ENCODE measurements at regions not wholly inside any gene's neighbourhood (a gene's known extent, or its start where the extent isn't known, plus 50 kb on each side); places are given as distances from the start of the nearest gene placed in this dataset.
A peak's percentile ranks its signal among the peaks of the same experiment; 100 is the strongest.

DNA sequence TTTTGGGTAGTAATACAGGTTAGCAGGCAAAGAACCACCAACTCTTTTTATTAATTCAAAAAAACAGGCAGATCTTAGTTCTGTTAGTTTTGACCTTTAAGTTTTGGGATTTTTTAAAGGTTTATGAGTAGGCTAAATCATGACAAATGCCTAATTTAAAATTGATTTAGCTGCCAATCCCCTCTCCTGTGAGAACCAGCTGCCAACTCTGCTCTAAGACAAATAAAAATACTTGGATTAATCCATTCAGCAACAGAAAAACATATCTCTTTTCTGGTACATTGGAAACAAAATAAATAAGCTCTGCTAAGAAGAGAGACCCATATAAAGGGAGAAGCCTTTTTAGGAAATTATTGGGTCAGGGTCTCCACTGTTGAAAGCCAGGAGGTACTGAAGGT, 160.8 kb downstream of the NTMT2 start:
- no peak overlapping the region for H3K4me3 ChIP-seq (ENCODE audit: low read depth, low read length)
- no peak for DNase-seq (ENCODE audit: low read depth, low spot score)
- TF ChIP-seq, protein P1, sequence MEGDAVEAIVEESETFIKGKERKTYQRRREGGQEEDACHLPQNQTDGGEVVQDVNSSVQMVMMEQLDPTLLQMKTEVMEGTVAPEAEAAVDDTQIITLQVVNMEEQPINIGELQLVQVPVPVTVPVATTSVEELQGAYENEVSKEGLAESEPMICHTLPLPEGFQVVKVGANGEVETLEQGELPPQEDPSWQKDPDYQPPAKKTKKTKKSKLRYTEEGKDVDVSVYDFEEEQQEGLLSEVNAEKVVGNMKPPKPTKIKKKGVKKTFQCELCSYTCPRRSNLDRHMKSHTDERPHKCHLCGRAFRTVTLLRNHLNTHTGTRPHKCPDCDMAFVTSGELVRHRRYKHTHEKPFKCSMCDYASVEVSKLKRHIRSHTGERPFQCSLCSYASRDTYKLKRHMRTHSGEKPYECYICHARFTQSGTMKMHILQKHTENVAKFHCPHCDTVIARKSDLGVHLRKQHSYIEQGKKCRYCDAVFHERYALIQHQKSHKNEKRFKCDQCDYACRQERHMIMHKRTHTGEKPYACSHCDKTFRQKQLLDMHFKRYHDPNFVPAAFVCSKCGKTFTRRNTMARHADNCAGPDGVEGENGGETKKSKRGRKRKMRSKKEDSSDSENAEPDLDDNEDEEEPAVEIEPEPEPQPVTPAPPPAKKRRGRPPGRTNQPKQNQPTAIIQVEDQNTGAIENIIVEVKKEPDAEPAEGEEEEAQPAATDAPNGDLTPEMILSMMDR (IDR thresholded peaks at IDR 0.05; ENCODE audit: low read depth, low read length): no peak
- in situ Hi-C loops (cut with HindIII; ENCODE audit: low sequenced_read_pairs): no loop called here

DNA sequence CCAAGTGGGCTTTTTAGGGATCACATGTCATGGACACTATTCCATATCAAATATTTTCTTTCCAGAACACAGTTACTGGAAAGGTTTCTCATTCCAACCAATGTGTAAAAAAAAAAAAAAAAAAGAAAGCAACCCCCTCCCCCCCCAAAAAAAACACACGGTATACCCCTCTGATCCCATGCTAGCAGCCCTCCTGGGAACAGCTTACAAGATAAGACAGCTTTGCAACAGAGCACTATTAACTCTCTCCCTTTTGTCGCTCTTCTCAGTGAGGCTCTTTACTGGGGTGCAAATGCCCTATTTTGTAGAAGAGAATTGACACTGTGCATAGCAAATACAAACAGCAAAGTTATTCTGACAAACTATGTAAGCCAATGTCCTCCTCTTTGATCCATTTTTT, 161.2 kb downstream of the NTMT2 start:
- no peak for DNase-seq (ENCODE audit: low read depth, low spot score)
- TF ChIP-seq, protein P1 (IDR thresholded peaks at IDR 0.05; ENCODE audit: low read depth, low read length): no peak
- H3K4me3 ChIP-seq (ENCODE audit: low read depth, low read length): no peak overlapping the region
- in situ Hi-C loops (cut with HindIII; ENCODE audit: low sequenced_read_pairs): no loop called here

DNA sequence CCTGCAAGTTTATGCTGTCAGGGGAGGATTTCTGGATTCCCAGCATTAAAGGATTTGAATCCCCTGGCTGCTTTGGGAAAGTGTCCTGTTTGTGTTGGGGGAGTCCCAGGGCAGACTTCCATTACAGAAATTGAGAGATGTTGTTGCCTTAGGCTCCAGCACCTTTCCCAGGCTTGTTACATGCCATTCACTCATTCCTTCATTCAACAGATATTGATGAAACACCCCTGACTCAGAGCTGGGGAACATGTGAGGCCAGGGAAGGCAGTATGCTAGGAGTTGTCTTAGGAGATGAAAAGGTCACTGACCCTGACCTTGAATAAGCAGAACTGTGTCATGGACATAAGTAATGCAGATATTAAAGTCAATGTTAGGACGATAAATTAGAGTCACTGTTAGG, 161.7 kb downstream of the NTMT2 start:
- DNase-seq (ENCODE audit: low read depth, low spot score): no peak
- H3K4me3 ChIP-seq (ENCODE audit: low read depth, low read length): no peak overlapping the region
- TF ChIP-seq, protein P1 (IDR thresholded peaks at IDR 0.05; ENCODE audit: low read depth, low read length): no peak
- in situ Hi-C loops (cut with HindIII; ENCODE audit: low sequenced_read_pairs): no loop called here

DNA sequence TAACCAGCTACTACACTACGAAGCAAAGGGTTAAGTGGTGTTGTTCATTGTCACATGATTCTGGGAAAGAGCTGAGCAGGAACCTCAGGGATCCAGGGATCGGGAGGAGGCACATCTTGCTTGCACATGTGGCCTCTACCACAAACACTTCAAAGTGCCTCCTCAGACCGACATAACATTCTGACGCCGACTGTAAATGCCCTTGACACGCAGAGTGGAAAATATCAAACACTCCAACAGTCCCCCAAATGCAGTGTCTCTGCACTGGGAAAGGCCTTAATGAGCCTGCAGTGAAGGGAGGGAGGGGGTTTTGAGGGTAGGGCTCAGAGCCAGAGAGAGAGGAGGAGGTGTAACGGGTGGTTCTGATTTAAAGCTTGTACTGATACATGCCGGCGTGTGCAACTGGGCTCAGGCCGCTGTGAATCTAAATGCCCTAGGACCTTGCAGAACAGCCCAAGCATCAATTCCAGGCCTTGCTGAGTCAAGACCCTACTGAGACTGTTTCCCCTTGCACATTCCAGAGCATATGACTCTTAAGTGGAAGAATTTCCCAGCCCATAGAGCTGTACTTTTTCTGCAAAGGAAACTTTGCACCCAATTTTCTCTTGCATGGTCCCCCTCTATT, 163.7 kb downstream of the NTMT2 start:
- peak; percentile 96 for DNase-seq (ENCODE audit: low read depth, low spot score)
- TF ChIP-seq, protein P1 (IDR thresholded peaks at IDR 0.05; ENCODE audit: low read depth, low read length): no peak
- in situ Hi-C loops (cut with HindIII; ENCODE audit: low sequenced_read_pairs): no loop called here
- no peak overlapping the region for H3K4me3 ChIP-seq (ENCODE audit: low read depth, low read length)

DNA sequence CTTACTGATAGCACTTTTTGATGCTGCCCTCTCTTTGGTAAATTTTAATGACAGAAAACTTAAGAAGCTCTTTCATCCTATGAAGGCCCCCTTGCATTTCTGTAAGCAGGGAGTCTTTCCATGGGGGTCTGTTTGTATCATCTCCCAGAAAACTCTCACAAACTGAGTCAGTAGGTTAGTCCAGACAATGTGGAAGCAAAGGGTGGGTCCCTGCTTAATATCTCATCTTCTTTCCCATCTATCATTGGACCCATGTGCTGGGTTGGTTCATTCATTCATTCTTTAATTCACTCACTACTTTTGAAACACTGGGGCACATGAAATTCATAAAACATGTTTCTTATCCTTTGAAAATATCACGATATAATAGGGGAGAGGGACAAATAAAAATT, 164.3 kb downstream of the NTMT2 start:
- H3K4me3 ChIP-seq (ENCODE audit: low read depth, low read length): no peak overlapping the region
- in situ Hi-C loops (cut with HindIII; ENCODE audit: low sequenced_read_pairs): no loop called here
- no peak for DNase-seq (ENCODE audit: low read depth, low spot score)
- TF ChIP-seq, protein P1 (IDR thresholded peaks at IDR 0.05; ENCODE audit: low read depth, low read length): no peak

DNA sequence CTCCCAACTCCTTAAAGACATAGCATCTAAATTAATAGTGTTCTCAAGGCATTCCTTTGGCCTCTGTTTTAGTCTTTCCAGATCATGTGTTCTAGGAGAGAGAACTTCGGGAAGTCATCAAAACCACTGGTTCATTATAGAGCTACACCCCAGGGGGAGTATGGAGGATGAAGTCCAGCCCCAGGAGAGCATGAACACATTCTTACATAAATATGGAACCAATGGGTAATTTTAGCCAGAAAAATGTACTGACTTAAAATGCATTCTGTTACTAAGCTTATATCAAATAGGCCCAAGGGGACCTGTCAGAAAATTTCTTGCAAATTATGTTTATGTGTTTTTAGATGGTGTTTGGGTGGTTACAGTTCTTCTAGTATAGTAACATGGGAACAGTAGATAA, 165.2 kb downstream of the NTMT2 start:
- peak; percentile 36 for DNase-seq (ENCODE audit: low read depth, low spot score)
- TF ChIP-seq, protein P1 (IDR thresholded peaks at IDR 0.05; ENCODE audit: low read depth, low read length): no peak
- H3K4me3 ChIP-seq (ENCODE audit: low read depth, low read length): no peak overlapping the region
- in situ Hi-C loops (cut with HindIII; ENCODE audit: low sequenced_read_pairs): no loop called here

DNA sequence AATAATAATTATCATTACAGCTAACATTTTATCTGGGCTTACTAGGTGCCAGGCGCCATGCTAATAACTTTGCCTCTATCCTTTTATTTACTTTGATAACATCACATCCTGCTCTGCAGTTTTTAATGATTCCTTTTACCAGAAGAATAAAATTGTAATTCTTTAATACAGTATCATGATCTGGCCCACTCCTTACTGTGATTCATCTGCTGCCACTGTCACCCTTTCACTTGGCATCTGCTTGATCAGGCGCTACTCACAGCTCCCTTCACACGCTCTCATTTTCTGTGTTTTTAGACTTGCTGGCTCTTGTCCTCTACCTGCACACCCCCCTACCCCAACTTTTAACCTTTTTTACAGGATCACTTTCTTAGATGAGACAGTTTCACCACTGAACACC, 167.5 kb downstream of the NTMT2 start:
- TF ChIP-seq, protein P1 (IDR thresholded peaks at IDR 0.05; ENCODE audit: low read depth, low read length): no peak
- H3K4me3 ChIP-seq (ENCODE audit: low read depth, low read length): no peak overlapping the region
- DNase-seq (ENCODE audit: low read depth, low spot score): no peak
- in situ Hi-C loops (cut with HindIII; ENCODE audit: low sequenced_read_pairs): no loop called here
